Spleen (tissue), 11 donors: ENCODE measurements at regions not wholly inside any gene's neighbourhood (a gene's known extent, or its start where the extent isn't known, plus 50 kb on each side); places are given as distances from the start of the nearest gene placed in this dataset.
A peak's percentile ranks its signal among the peaks of the same experiment; 100 is the strongest.

Source experiments
- DNase-seq: peaks from one replicate; pipeline ENCODE4 v3.0.0-alpha.2; 2020
- H3K27ac ChIP-seq, 8 donors: fragments of 200-600 bp; sonication (generic) in 7 of 8; 1 replicate in 4 of 8; 2 replicates in 4 of 8; pipeline versions ENCODE4 v1.5.0 to v1.8.0; 2016 to 2021; ENCODE audit warnings: inconsistent platforms in 4 of 8, mild to moderate bottlenecking in 4 of 8, moderate library complexity in 1 of 8
- H3K27me3 ChIP-seq, 7 donors: fragments of 200-600 bp; sonication (generic) in 6 of 7; replicated peaks in 1 of 7; 1 replicate in 4 of 7; 2 replicates in 3 of 7; pipeline versions ENCODE4 v1.5.0 to v1.8.0; 2016 to 2021; ENCODE audit warnings: inconsistent platforms in 3 of 7, mild to moderate bottlenecking in 1 of 7
- H3K36me3 ChIP-seq, 6 donors: fragments of 200-600 bp; sonication (generic) in 5 of 6; 1 replicate in 4 of 6; 2 replicates in 2 of 6; pipeline versions ENCODE4 v1.5.0 to v1.8.0; 2016 to 2021; ENCODE audit warnings: inconsistent platforms in 2 of 6
- H3K4me1 ChIP-seq, 6 donors: fragments of 200-600 bp; sonication (generic) in 5 of 6; 1 replicate in 3 of 6; 2 replicates in 3 of 6; pipeline versions ENCODE4 v1.5.0 to v1.8.0; 2016 to 2021; ENCODE audit warnings: inconsistent platforms in 3 of 6
- H3K4me3 ChIP-seq, 8 donors: fragments of 200-600 bp; sonication (generic) in 7 of 8; 1 replicate in 4 of 8; 2 replicates in 4 of 8; pipeline versions ENCODE4 v1.5.0 to v1.8.0; 2016 to 2021; ENCODE audit warnings: inconsistent platforms in 4 of 8, mild to moderate bottlenecking in 4 of 8, moderate library complexity in 2 of 8
- H3K9me3 ChIP-seq, 8 donors: fragments of 200-600 bp; sonication (generic) in 7 of 8; 1 replicate in 4 of 8; 2 replicates in 4 of 8; pipeline versions ENCODE4 v1.5.0 to v1.8.0; 2016 to 2021; ENCODE audit warnings: inconsistent platforms in 4 of 8
- POLR2A ChIP-seq, 3 donors: fragments of 450-650 bp; IDR thresholded peaks; one replicate each; pipeline ENCODE4 v1.5.1; 2017; ENCODE audit warnings: antibody characterized with exemption in 3 of 3, mild to moderate bottlenecking in 1 of 3
- POLR2AphosphoS5 ChIP-seq, 3 donors: sonication (generic); formaldehyde crosslinking; IDR thresholded peaks; one replicate each; pipeline ENCODE4 v1.5.1; 2017; ENCODE audit warnings: antibody characterized with exemption in 3 of 3
- WGBS, 5 donors: extraction: QIAGEN DNeasy Blood & Tissue Kit in 3 of 5; methylation state at CpG; one replicate each; pipeline versions ENCODE4 v1.1.5 to v1.1.7; 2013 to 2018; 5-methylcytosine and 5-hydroxymethylcytosine counted together
- intact Hi-C: fragments of 100-400 bp; cut with DNase I; formaldehyde crosslinking; loops from one replicate; pipeline ENCODE4 v1.15.0; 2023; ENCODE audit warnings: low total_unique reads
- TF ChIP-seq, protein P1 (sequence below), 11 experiments: fragments of 200-600 bp in 7 of 11; fragments of 450-650 bp in 4 of 11; sonication (generic) in 4 of 11; IDR thresholded peaks in 8 of 11; conservative IDR thresholded peaks in 3 of 11; 1 replicate in 7 of 11; 2 replicates in 4 of 11; pipeline versions ENCODE4 v1.4.0 to v1.8.0; 2016 to 2021; ENCODE audit warnings: antibody characterized with exemption in 11 of 11, inconsistent platforms in 4 of 11, mild to moderate bottlenecking in 1 of 11
- donor health status: healthy with polysubstance abuse.
- donor health status: DM: no; HTN: no; CAD: no; lungs with moderate emphysema.
- donor health status: DM: no; HTN: no; CAD: no.
- donor health status: Bipolar disorder and iron deficiency.
- donor health status: healthy.
- donor health status: DM: no; HTN: no; CAD: no.
- donor health status: DM: yes; HTN: yes; CAD: no.

- no peak for DNase-seq
- Histone ChIP-seq H3K4me3 (no peak overlapping the region), H3K36me3 (no peaks in the 10 kb centered on the region), H3K27ac (no peak overlapping the region), H3K27me3 (no peaks in the 10 kb centered on the region), H3K9me3 (peaks cover 0 to 5% (median 0%) of the 10 kb centered on the region in 8 donors), H3K4me1 (no peaks in the 10 kb centered on the region)
- 64 to 74% (median 68%) methylated on average over 2 of the region's 2 CpGs for WGBS, 5 donors
- TF ChIP-seq POLR2AphosphoS5 (IDR thresholded peaks at IDR 0.05) (peak in 1 of 3 donors; percentile 12), POLR2A (IDR thresholded peaks at IDR 0.05) (no peak)
- TF ChIP-seq, protein P1, sequence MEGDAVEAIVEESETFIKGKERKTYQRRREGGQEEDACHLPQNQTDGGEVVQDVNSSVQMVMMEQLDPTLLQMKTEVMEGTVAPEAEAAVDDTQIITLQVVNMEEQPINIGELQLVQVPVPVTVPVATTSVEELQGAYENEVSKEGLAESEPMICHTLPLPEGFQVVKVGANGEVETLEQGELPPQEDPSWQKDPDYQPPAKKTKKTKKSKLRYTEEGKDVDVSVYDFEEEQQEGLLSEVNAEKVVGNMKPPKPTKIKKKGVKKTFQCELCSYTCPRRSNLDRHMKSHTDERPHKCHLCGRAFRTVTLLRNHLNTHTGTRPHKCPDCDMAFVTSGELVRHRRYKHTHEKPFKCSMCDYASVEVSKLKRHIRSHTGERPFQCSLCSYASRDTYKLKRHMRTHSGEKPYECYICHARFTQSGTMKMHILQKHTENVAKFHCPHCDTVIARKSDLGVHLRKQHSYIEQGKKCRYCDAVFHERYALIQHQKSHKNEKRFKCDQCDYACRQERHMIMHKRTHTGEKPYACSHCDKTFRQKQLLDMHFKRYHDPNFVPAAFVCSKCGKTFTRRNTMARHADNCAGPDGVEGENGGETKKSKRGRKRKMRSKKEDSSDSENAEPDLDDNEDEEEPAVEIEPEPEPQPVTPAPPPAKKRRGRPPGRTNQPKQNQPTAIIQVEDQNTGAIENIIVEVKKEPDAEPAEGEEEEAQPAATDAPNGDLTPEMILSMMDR (IDR thresholded peaks at IDR 0.05 in 8 of 11, conservative IDR thresholded peaks at IDR 0.05 in 3 of 11) = no peak
- intact Hi-C loops = no loop called here
Observed at GRCh38 chr18:68399721-68400120, 315.2 kb downstream of the TMX3 start.

DNA sequence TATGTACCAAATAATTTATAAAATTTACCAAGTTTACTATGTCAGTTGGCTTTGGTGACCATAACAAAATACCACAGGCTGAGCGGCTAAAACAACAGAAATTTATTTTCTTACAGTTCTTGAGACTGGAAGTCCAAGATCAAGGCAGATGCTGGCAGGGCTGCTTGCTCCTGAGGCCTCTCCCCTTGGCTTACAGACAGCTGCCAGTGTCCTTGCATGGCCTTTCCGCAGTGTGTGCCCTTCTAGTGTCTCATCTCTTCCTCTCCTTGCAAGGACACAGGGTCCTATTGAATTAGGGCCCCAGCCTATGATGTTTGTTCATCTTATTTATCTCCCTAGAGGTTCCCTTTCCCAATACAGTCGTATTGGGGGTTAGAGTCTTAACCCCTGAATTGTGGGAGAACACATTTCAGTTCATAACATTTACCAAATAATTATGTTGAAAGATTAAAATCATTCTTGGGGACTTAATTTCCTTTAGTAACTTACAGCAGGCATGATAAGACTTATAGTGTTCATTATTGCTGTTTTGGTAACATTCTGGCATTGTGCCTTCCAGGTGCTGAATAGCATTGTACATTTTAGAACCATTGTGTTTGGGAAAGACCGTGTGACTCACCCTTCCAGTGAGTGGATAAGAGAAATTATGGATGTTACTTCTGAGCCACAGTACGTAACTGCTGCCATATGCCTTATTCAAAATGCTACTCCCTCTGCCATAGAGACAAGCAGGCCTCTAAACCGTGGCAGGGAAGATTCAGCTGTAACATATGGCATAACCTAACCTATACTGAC is 317.5 kb downstream of the TMX3 start:
- intact Hi-C loops = no loop called here
- no peak for DNase-seq
- H3K9me3 ChIP-seq = no peaks in the 10 kb centered on the region
- WGBS, 5 donors = 58 to 73% (median 66%) methylated on average over 6 of the region's 6 CpGs
- no peak overlapping the region for H3K4me3 ChIP-seq
- H3K4me1 ChIP-seq = no peaks in the 10 kb centered on the region
- H3K27me3 ChIP-seq = no peaks in the 10 kb centered on the region
- H3K36me3 ChIP-seq = no peaks in the 10 kb centered on the region
- TF ChIP-seq, protein P1 (IDR thresholded peaks at IDR 0.05 in 8 of 11, conservative IDR thresholded peaks at IDR 0.05 in 3 of 11) = no peak
- no peak for TF ChIP-seq POLR2A (IDR thresholded peaks at IDR 0.05)
- no peak for TF ChIP-seq POLR2AphosphoS5 (IDR thresholded peaks at IDR 0.05)
- peak overlapping the region in 1 of 8 donors; percentile 8 for H3K27ac ChIP-seq

DNA sequence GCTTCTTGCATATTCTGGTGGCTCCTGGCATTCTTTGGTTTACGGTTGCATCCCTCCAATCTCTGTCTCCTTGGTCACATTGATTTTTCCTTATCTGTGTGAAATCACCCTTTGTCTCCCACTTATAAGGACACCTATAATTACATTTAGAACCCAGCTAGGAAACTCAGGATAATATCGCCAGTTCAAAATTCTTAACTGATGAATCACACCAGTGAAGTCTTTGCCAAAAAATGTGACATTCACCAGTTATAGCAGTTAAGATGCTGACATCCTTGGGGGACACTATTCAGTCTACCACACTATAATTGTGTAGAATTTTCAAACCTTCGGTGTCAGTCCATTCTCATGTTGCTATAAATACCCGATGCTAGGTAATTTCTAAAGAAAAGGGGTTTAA is 320.2 kb downstream of the TMX3 start:
- DNase-seq = no peak
- intact Hi-C loops = no loop called here
- no peaks in the 10 kb centered on the region for H3K4me1 ChIP-seq
- no peak overlapping the region for H3K4me3 ChIP-seq
- TF ChIP-seq, protein P1 (IDR thresholded peaks at IDR 0.05 in 8 of 11, conservative IDR thresholded peaks at IDR 0.05 in 3 of 11) = no peak
- no peak for TF ChIP-seq POLR2AphosphoS5 (IDR thresholded peaks at IDR 0.05)
- TF ChIP-seq POLR2A (IDR thresholded peaks at IDR 0.05) = no peak
- H3K27me3 ChIP-seq = no peaks in the 10 kb centered on the region
- no peaks in the 10 kb centered on the region for H3K9me3 ChIP-seq
- 81 to 92% (median 85%) methylated on average over 4 of the region's 4 CpGs for WGBS, 5 donors
- no peak overlapping the region for H3K27ac ChIP-seq
- H3K36me3 ChIP-seq = no peaks in the 10 kb centered on the region

GRCh38 chr18:68391801-68392200 is 323.1 kb downstream of the TMX3 start:
- H3K4me1 ChIP-seq = no peaks in the 10 kb centered on the region
- TF ChIP-seq POLR2AphosphoS5 (IDR thresholded peaks at IDR 0.05) (no peak), POLR2A (IDR thresholded peaks at IDR 0.05) (no peak)
- TF ChIP-seq, protein P1 (IDR thresholded peaks at IDR 0.05 in 8 of 11, conservative IDR thresholded peaks at IDR 0.05 in 3 of 11) = no peak
- intact Hi-C loops = no loop called here
- DNase-seq = no peak
- H3K36me3 ChIP-seq = no peaks in the 10 kb centered on the region
- no peaks in the 10 kb centered on the region for H3K9me3 ChIP-seq
- H3K27me3 ChIP-seq = no peaks in the 10 kb centered on the region
- no peak overlapping the region for H3K27ac ChIP-seq
- no peak overlapping the region for H3K4me3 ChIP-seq
